Left ventricle myocardium inferior (tissue), 1 donor: ENCODE measurements at regions not wholly inside any gene's neighbourhood (a gene's known extent, or its start where the extent isn't known, plus 50 kb on each side); places are given as distances from the start of the nearest gene placed in this dataset.

Experiments used
- DNase-seq: peaks from one replicate; pipeline ENCODE4 v3.0.0-alpha.2; 2020
- H3K27ac ChIP-seq: fragments of 200-600 bp; replicated peaks from 2 replicates; pipeline ENCODE4 v1.8.0; 2021
- H3K27me3 ChIP-seq: fragments of 200-600 bp; 2 replicates; pipeline ENCODE4 v1.8.0; 2021; ENCODE audit warnings: low read depth
- H3K36me3 ChIP-seq: fragments of 200-600 bp; 2 replicates; pipeline ENCODE4 v1.8.0; 2021
- H3K4me1 ChIP-seq: fragments of 200-600 bp; 2 replicates; pipeline ENCODE4 v1.8.0; 2021
- H3K4me3 ChIP-seq: fragments of 200-600 bp; 2 replicates; pipeline ENCODE4 v1.8.0; 2021; ENCODE audit warnings: mild to moderate bottlenecking, moderate library complexity
- H3K9me3 ChIP-seq: fragments of 200-600 bp; replicated peaks from 2 replicates; pipeline ENCODE4 v1.8.0; 2021
- intact Hi-C: fragments of 100-400 bp; cut with micrococcal nuclease; formaldehyde crosslinking; loops from one replicate; pipeline ENCODE4 v1.11.0; 2022
- TF ChIP-seq, protein P1 (sequence below): fragments of 200-600 bp; IDR thresholded peaks from 2 replicates; pipeline ENCODE4 v1.8.0; 2021; ENCODE audit warnings: antibody characterized with exemption, mild to moderate bottlenecking, borderline replicate concordance
- donor health status: DM: no; HTN: yes; CAD: no; lungs with severe emphysema.

DNA sequence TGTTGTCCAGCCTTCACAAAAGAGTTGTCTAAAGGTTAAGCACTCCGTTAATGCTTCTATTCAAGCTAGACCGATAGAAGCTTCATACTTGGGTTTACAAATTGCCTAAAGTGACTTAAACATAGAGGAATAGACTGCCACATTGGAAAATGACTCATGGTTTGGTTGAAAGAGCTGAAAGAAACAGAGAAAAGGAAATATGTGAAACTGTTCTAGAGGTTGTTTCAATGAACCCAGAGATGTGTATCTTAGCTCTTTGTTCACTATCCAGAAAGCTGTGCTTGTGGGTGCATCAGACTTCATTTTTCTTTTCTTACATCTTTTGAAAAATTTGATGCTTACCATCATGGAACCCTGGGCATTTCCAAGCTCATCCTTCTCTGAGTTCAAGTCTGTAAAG, 736.2 kb downstream of the INHBA start:
- Histone ChIP-seq H3K27ac (no peak overlapping the region), H3K9me3 (no peaks in the 10 kb centered on the region), H3K4me1 (no peaks in the 10 kb centered on the region), H3K4me3 (no peak overlapping the region), H3K27me3 (no peaks in the 10 kb centered on the region), H3K36me3 (no peaks in the 10 kb centered on the region)
- TF ChIP-seq, protein P1, sequence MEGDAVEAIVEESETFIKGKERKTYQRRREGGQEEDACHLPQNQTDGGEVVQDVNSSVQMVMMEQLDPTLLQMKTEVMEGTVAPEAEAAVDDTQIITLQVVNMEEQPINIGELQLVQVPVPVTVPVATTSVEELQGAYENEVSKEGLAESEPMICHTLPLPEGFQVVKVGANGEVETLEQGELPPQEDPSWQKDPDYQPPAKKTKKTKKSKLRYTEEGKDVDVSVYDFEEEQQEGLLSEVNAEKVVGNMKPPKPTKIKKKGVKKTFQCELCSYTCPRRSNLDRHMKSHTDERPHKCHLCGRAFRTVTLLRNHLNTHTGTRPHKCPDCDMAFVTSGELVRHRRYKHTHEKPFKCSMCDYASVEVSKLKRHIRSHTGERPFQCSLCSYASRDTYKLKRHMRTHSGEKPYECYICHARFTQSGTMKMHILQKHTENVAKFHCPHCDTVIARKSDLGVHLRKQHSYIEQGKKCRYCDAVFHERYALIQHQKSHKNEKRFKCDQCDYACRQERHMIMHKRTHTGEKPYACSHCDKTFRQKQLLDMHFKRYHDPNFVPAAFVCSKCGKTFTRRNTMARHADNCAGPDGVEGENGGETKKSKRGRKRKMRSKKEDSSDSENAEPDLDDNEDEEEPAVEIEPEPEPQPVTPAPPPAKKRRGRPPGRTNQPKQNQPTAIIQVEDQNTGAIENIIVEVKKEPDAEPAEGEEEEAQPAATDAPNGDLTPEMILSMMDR = no peak
- DNase-seq = no peak
- intact Hi-C loops = no loop called here

DNA sequence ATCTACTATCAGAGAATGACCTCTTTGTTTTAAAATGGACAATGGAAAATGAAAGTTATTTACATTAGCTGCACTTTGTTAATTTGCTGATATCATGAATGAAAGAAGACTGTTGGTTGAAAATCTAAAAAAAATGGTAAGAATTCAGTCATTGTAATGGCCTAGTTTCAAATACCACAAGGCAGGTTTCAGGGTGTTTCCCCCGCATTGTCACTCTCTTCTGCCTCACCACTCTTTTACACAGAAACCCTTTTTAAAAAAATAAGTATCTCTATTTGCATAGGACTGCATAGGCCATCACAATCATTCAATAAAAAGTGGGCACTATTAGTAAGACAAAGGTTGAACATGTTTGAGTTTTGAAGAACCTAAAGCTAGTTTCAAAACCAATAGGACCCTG, 737.1 kb downstream of the INHBA start:
- Histone ChIP-seq H3K4me3 (no peak overlapping the region), H3K27me3 (no peaks in the 10 kb centered on the region), H3K27ac (no peak overlapping the region), H3K9me3 (no peaks in the 10 kb centered on the region), H3K36me3 (no peaks in the 10 kb centered on the region), H3K4me1 (no peaks in the 10 kb centered on the region)
- no peak for DNase-seq
- intact Hi-C loops = no loop called here
- TF ChIP-seq, protein P1 = no peak

DNA sequence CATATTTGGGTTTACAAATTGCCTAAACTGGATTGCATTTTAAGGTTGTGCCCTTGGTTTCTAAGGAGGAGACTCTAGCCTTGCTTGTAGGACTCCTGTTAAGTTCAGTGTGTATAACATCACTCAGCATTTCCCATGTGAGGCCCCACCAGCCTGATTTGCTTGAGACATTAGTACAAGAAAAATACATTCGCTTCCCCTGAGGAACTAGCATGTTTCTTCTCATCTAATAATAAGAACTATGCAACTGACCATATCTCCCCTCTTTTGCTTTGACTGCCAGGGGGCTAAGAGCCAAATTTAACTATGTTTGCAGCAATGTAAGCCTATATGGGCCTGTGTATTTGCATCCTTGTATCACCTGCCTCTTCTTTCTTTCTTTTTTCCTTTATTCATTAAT, 737.9 kb downstream of the INHBA start:
- H3K4me1 ChIP-seq = no peaks in the 10 kb centered on the region
- H3K27me3 ChIP-seq = no peaks in the 10 kb centered on the region
- H3K27ac ChIP-seq = no peak overlapping the region
- intact Hi-C loops = no loop called here
- H3K9me3 ChIP-seq = no peaks in the 10 kb centered on the region
- TF ChIP-seq, protein P1 = no peak
- H3K36me3 ChIP-seq = no peaks in the 10 kb centered on the region
- H3K4me3 ChIP-seq = no peak overlapping the region
- no peak for DNase-seq

DNA sequence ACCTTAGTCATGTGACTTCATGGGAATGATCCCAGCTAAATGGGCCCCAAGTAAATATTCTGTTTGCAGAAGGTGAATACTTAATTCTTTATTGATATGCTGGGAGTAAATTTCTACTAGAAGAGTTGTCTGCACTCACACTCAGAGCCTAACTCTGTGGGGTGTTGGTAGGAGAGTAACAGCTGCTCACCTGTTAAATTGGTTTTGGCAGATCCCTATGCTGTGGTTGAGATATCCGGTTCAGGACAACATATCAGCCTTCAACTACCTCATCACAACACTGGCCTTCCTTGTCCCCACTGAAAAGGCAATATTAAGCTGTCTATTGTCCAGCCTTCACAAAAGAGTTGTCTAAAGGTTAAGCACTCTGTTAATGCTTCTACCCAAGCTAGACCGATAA, 738.3 kb downstream of the INHBA start:
- no peaks in the 10 kb centered on the region for H3K36me3 ChIP-seq
- H3K27me3 ChIP-seq = no peaks in the 10 kb centered on the region
- H3K27ac ChIP-seq = no peak overlapping the region
- no peak overlapping the region for H3K4me3 ChIP-seq
- TF ChIP-seq, protein P1 = no peak
- intact Hi-C loops = no loop called here
- H3K9me3 ChIP-seq = no peaks in the 10 kb centered on the region
- no peak for DNase-seq
- H3K4me1 ChIP-seq = no peaks in the 10 kb centered on the region

DNA sequence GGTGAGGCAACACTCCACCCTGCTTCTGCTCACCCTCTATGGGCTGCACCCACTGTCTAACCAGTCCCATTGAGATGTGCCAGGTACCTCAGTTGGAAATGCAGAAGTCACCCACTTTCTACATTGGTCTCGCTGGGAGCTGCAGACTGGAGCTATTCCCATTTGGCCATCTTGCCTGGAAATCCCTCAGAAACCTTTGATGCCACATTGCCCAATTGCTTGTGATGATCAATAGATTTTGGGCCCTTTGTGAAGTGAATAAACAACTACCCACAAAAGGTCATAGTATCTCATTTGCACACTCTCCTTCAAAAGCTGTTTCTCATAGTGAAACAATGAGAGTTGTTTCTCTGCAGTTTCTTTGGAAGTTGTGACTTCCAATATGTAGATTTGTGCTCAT, 742.9 kb downstream of the INHBA start:
- TF ChIP-seq, protein P1 = no peak
- Histone ChIP-seq H3K9me3 (peaks cover 5% of the 10 kb centered on the region), H3K27me3 (no peaks in the 10 kb centered on the region), H3K27ac (no peak overlapping the region), H3K4me1 (no peaks in the 10 kb centered on the region), H3K4me3 (no peak overlapping the region), H3K36me3 (no peaks in the 10 kb centered on the region)
- no peak for DNase-seq
- intact Hi-C loops = no loop called here

DNA sequence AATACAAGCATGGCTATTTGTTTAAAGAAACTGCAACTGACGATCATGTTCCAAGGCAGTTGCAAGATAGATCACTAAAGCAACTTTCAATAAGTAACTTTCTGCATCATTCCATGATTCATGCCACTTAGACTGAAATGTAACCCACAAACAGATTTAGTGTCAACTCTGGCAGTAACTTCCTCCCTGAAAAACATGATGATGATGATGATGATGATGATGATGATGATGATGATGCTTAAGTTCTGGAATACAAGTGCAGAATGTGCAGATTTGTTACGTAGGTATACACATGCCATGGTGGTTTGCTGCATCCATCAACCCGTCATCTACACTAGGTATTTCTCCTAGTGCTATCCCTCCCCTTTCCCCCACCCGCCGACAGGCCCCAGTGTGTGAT, 754.7 kb downstream of the INHBA start:
- Histone ChIP-seq H3K27me3 (no peaks in the 10 kb centered on the region), H3K27ac (no peak overlapping the region), H3K9me3 (peaks cover 51% of the 10 kb centered on the region), H3K4me3 (no peak overlapping the region), H3K36me3 (no peaks in the 10 kb centered on the region), H3K4me1 (no peaks in the 10 kb centered on the region)
- intact Hi-C loops = no loop called here
- TF ChIP-seq, protein P1 = no peak
- DNase-seq = no peak
